K562 (cell line): ENCODE measurements at regions not wholly inside any gene's neighbourhood (a gene's known extent, or its start where the extent isn't known, plus 50 kb on each side); places are given as distances from the start of the nearest gene placed in this dataset.

Experiments used
- ATAC-seq: fragments of 200-7000 bp; cut with Tn5 transposase; 3 replicates; pipeline ENCODE4 v1.9.1; 2020; ENCODE audit warnings: moderate library complexity
- BruUV-seq: library from RNA; stranded (reverse); fragments of 400-500 nt; replicated peaks from 2 replicates; lab custom pipeline; 2021; lab: Mats Ljungman, UMichigan
- CTCF ChIA-PET: fragments of 300-600 bp; formaldehyde crosslinking; extraction: SDS; loops from one replicate; lab custom pipeline; 2021; ENCODE audit warnings: low intra/inter-chr PET ratio; lab: Yijun Ruan, JAX
- POLR2A ChIA-PET: fragments of 300-600, 350-650 bp; sonication (Branson Sonifier 250); formaldehyde crosslinking; extraction: SDS; loops from one replicate; lab custom pipeline; 2021; ENCODE audit warnings: antibody characterized with exemption, inconsistent platforms; lab: Yijun Ruan, JAX
- DNase-seq, 4 experiments: peaks; one replicate each; pipeline versions ENCODE4 v3.0.0 to v3.0.0-alpha.2; 2011 to 2018; ENCODE audit warnings: low spot score in 3 of 4, mixed read lengths in 3 of 4; ENCODE audit errors: extremely low read depth in 1 of 4
- FAIRE-seq: peaks from 2 replicates; lab custom pipeline; 2011; peaks lifted over from hg19 to GRCh38; lab: Jason Lieb, UNC
- H2AFZ ChIP-seq: 2 replicates; pipeline ENCODE4 v1.6.0; 2011; ENCODE audit warnings: low read depth, low read length, control low read depth, inconsistent platforms
- H3K27ac ChIP-seq: fragments of 200-600 bp; 3 replicates; pipeline ENCODE4 v1.8.0; 2011; ENCODE audit warnings: low read depth, mild to moderate bottlenecking, control low read depth, inconsistent platforms, low read length, moderate library complexity, mixed read lengths; ENCODE audit errors: extremely low read depth
- H3K27me3 ChIP-seq, 2 experiments: fragments of 300-600 bp in 1 of 2; 2 replicates in 1 of 2; 3 replicates in 1 of 2; pipeline versions ENCODE4 v1.6.0 to v1.8.0; 2011; ENCODE audit warnings: inconsistent platforms in 2 of 2, low read length in 2 of 2, mild to moderate bottlenecking in 1 of 2, mixed read lengths in 1 of 2, moderate library complexity in 1 of 2; ENCODE audit not compliant: control insufficient read depth in 2 of 2, insufficient read depth in 2 of 2
- H3K36me3 ChIP-seq: fragments of 300-600 bp; 3 replicates; pipeline ENCODE4 v1.8.0; 2011; ENCODE audit warnings: mild to moderate bottlenecking, low read length, inconsistent platforms; ENCODE audit not compliant: control insufficient read depth, insufficient read depth
- H3K4me1 ChIP-seq, 2 experiments: fragments of 200-600 bp in 1 of 2; replicated peaks in 1 of 2; 2 replicates in 1 of 2; 3 replicates in 1 of 2; pipeline versions ENCODE4 v1.5.1 to v1.8.0; 2011; ENCODE audit warnings: inconsistent platforms in 2 of 2, low read length in 2 of 2, mild to moderate bottlenecking in 1 of 2, mixed read lengths in 1 of 2, moderate library complexity in 1 of 2; ENCODE audit not compliant: control insufficient read depth in 2 of 2, insufficient read depth in 2 of 2
- H3K4me2 ChIP-seq: 2 replicates; pipeline ENCODE4 v1.6.1; 2011; ENCODE audit warnings: low read length, control low read depth, inconsistent platforms, mixed read lengths; ENCODE audit not compliant: insufficient read depth
- H3K4me3 ChIP-seq: fragments of 200-600 bp; sonication (generic), shearing (Covaris generic); 2 replicates; pipeline ENCODE4 v1.5.1; 2016; ENCODE audit warnings: control low read depth, inconsistent platforms
- H3K79me2 ChIP-seq: fragments of 200-600 bp; 3 replicates; pipeline ENCODE4 v1.8.0; 2011; ENCODE audit warnings: low read length, inconsistent platforms; ENCODE audit not compliant: control insufficient read depth, insufficient read depth
- H3K9ac ChIP-seq, 2 experiments: 2 replicates each; pipeline versions ENCODE4 v1.6.0 to v1.6.1; 2011; ENCODE audit warnings: low read depth in 2 of 2, low read length in 2 of 2, control low read depth in 1 of 2, inconsistent platforms in 1 of 2, mild to moderate bottlenecking in 1 of 2, mixed read lengths in 1 of 2; ENCODE audit not compliant: insufficient read depth in 1 of 2
- H3K9me1 ChIP-seq: one replicate; pipeline ENCODE4 v1.6.0; 2011; ENCODE audit warnings: inconsistent platforms, mild to moderate bottlenecking, low read length, moderate library complexity; ENCODE audit not compliant: control insufficient read depth, insufficient read depth
- H3K9me3 ChIP-seq: replicated peaks from 2 replicates; pipeline ENCODE4 v1.5.1; 2011; ENCODE audit warnings: low read depth, low read length, inconsistent platforms; ENCODE audit not compliant: control insufficient read depth, insufficient read depth
- H4K20me1 ChIP-seq: replicated peaks from 2 replicates; pipeline ENCODE4 v1.6.1; 2011; ENCODE audit warnings: low read length, inconsistent platforms, mixed read lengths; ENCODE audit not compliant: control insufficient read depth, insufficient read depth
- EP300 ChIP-seq: IDR thresholded peaks from 2 replicates; pipeline ENCODE4 v1.6.1; 2012; ENCODE audit warnings: low read length, improper control_type of control experiment
- FUS ChIP-seq: fragments of 200-400 bp; formaldehyde crosslinking; optimal IDR thresholded peaks from 2 replicates; pipeline ENCODE3; 2017; ENCODE audit warnings: low read depth, low read length
- KAT8 ChIP-seq: fragments of 450-650 bp; IDR thresholded peaks from 2 replicates; pipeline ENCODE4 v1.6.1; 2016; ENCODE audit warnings: low read depth, mild to moderate bottlenecking
- MYNN ChIP-seq, 2 experiments: sonication (generic); formaldehyde crosslinking in 1 of 2; IDR thresholded peaks; 2 replicates each; pipeline versions ENCODE4 v1.5.0 to v1.6.1; 2016 to 2020; ENCODE audit warnings: antibody characterized with exemption in 1 of 2, missing genetic modification reagents in 1 of 2
- POLR3A ChIP-seq: IDR thresholded peaks from 2 replicates; pipeline ENCODE4 v1.6.1; 2011; ENCODE audit warnings: borderline replicate concordance, mild to moderate bottlenecking, moderate library complexity; ENCODE audit not compliant: insufficient read length, insufficient read depth; ENCODE audit errors: extremely low read depth
- POLR3G ChIP-seq: IDR thresholded peaks from 2 replicates; pipeline ENCODE4 v1.6.1; 2011; ENCODE audit not compliant: insufficient read length, insufficient replicate concordance; ENCODE audit errors: extremely low read depth
- STAT5A ChIP-seq: IDR thresholded peaks from 2 replicates; pipeline ENCODE4 v1.6.1; 2012; ENCODE audit warnings: low read length, inconsistent platforms, borderline replicate concordance
- XRCC3 ChIP-seq: fragments of 450-650 bp; IDR thresholded peaks from 2 replicates; pipeline ENCODE4 v1.6.1; 2017; ENCODE audit warnings: mild to moderate bottlenecking, moderate library complexity
- ZBTB1 ChIP-seq: sonication (generic); formaldehyde crosslinking; IDR thresholded peaks from 2 replicates; pipeline ENCODE4 v1.8.1; 2023; ENCODE audit warnings: missing genetic modification reagents, low read depth, mild to moderate bottlenecking, borderline replicate concordance
- ZNF707 ChIP-seq: fragments of 250-450 bp; sonication (Bioruptor Pico); conservative IDR thresholded peaks from 2 replicates; pipeline ENCODE4 v1.8.0; 2022; ENCODE audit warnings: inconsistent platforms, mild to moderate bottlenecking, moderate library complexity
- WGBS: fragments of 100-300 bp; shearing (Covaris generic); methylation state at CpG from one replicate; pipeline ENCODE4 v1.1.6; 2016; ENCODE audit warnings: low coverage, mixed read lengths; ENCODE audit not compliant: insufficient coverage; ENCODE audit errors: missing lambda C conversion rate; 5-methylcytosine and 5-hydroxymethylcytosine counted together
- in situ Hi-C: fragments of 300-500 bp; cut with MboI; formaldehyde crosslinking; loops from 4 replicates; pipeline ENCODE4 v1.15.0; 2018; ENCODE audit warnings: inconsistent platforms, mixed read lengths
- intact Hi-C: fragments of 100-400 bp; cut with micrococcal nuclease; formaldehyde crosslinking; loops from 2 replicates; pipeline ENCODE4 v1.14.2; 2022
- TF ChIP-seq, protein P1 (sequence below): fragments of 250-450 bp; sonication (Bioruptor Pico); IDR thresholded peaks from 2 replicates; pipeline ENCODE4 v1.4.0; 2020; ENCODE audit warnings: mild to moderate bottlenecking, moderate library complexity
- TF ChIP-seq, protein P2 (sequence below): fragments of 450-650 bp; formaldehyde crosslinking; conservative IDR thresholded peaks from 2 replicates; pipeline ENCODE4 v1.4.0; 2022; ENCODE audit warnings: mild to moderate bottlenecking, missing genetic modification characterization
- TF ChIP-seq, protein P3 (sequence below): fragments of 250-450 bp; sonication (Bioruptor Pico); IDR thresholded peaks from 2 replicates; pipeline ENCODE4 v1.8.0; 2022; ENCODE audit warnings: inconsistent platforms

DNA sequence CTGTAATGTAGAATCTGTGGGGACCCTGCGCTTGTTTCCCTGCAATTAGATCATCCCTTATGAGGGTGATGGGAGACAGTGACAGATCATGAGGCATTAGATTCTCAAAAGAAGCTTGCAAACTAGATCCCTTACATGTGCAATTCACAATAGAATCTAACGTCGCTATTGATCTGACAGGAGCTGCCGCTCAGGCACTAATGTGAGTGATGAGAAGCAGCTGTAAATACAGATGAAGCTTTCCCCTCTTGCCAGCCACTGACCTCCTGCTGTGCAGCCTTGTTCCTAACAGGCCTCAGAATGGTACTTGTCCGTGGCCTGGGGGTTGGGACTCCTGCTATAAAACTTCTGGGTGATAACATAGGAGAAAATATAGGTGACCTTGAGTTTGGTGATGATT lies 1076.8 kb downstream of the PDHA2 start:
- H4K20me1 ChIP-seq = no peaks in the 10 kb centered on the region
- intact Hi-C loops = no loop called here

More for the DNA sequence above, 1076.8 kb downstream of the PDHA2 start:
- TF ChIP-seq MYNN (IDR thresholded peaks at IDR 0.05) (no peak), MYNN (CRISPR knock-in tag; IDR thresholded peaks at IDR 0.05) (no peak), FUS (no peak), KAT8 (no peak), ZNF707 (no peak), XRCC3 (no peak), ZBTB1 (CRISPR knock-in tag) (no peak), POLR3G (no peak), EP300 (no peak), POLR3A (no peak), STAT5A (no peak)
- TF ChIP-seq, protein P1, sequence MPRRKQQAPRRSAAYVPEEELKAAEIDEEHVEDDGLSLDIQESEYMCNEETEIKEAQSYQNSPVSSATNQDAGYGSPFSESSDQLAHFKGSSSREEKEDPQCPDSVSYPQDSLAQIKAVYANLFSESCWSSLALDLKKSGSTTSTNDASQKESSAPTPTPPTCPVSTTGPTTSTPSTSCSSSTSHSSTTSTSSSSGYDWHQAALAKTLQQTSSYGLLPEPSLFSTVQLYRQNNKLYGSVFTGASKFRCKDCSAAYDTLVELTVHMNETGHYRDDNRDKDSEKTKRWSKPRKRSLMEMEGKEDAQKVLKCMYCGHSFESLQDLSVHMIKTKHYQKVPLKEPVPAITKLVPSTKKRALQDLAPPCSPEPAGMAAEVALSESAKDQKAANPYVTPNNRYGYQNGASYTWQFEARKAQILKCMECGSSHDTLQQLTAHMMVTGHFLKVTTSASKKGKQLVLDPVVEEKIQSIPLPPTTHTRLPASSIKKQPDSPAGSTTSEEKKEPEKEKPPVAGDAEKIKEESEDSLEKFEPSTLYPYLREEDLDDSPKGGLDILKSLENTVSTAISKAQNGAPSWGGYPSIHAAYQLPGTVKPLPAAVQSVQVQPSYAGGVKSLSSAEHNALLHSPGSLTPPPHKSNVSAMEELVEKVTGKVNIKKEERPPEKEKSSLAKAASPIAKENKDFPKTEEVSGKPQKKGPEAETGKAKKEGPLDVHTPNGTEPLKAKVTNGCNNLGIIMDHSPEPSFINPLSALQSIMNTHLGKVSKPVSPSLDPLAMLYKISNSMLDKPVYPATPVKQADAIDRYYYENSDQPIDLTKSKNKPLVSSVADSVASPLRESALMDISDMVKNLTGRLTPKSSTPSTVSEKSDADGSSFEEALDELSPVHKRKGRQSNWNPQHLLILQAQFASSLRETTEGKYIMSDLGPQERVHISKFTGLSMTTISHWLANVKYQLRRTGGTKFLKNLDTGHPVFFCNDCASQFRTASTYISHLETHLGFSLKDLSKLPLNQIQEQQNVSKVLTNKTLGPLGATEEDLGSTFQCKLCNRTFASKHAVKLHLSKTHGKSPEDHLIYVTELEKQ (CRISPR knock-in tag) = no peak
- TF ChIP-seq, protein P2, sequence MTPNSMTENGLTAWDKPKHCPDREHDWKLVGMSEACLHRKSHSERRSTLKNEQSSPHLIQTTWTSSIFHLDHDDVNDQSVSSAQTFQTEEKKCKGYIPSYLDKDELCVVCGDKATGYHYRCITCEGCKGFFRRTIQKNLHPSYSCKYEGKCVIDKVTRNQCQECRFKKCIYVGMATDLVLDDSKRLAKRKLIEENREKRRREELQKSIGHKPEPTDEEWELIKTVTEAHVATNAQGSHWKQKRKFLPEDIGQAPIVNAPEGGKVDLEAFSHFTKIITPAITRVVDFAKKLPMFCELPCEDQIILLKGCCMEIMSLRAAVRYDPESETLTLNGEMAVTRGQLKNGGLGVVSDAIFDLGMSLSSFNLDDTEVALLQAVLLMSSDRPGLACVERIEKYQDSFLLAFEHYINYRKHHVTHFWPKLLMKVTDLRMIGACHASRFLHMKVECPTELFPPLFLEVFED (CRISPR knock-in tag) = no peak
- TF ChIP-seq, protein P3, sequence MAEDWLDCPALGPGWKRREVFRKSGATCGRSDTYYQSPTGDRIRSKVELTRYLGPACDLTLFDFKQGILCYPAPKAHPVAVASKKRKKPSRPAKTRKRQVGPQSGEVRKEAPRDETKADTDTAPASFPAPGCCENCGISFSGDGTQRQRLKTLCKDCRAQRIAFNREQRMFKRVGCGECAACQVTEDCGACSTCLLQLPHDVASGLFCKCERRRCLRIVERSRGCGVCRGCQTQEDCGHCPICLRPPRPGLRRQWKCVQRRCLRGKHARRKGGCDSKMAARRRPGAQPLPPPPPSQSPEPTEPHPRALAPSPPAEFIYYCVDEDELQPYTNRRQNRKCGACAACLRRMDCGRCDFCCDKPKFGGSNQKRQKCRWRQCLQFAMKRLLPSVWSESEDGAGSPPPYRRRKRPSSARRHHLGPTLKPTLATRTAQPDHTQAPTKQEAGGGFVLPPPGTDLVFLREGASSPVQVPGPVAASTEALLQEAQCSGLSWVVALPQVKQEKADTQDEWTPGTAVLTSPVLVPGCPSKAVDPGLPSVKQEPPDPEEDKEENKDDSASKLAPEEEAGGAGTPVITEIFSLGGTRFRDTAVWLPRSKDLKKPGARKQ = no peak
- Histone ChIP-seq H3K4me2 (no peak overlapping the region), H3K36me3 (no peaks in the 10 kb centered on the region), H3K4me1 (no peaks in the 10 kb centered on the region), H3K79me2 (no peaks in the 10 kb centered on the region), H3K9me3 (no peaks in the 10 kb centered on the region), H3K27ac (no peak overlapping the region), H3K27me3 (no peaks in the 10 kb centered on the region), H3K4me3 (no peak overlapping the region), H3K9me1 (no peaks in the 10 kb centered on the region), H3K9ac (no peak overlapping the region), H2AFZ (no peak overlapping the region)
- ChIA-PET POLR2A (no interaction called here), CTCF (no interaction called here)
- no TSS peak for BruUV-seq
- DNase-seq (no peak), FAIRE-seq (no peak), ATAC-seq (no peak)
- in situ Hi-C loops = no loop called here
- WGBS = 0% methylated on average over 5 of the region's 5 CpGs
